Caco-2 (cell line): ENCODE measurements at regions not wholly inside any gene's neighbourhood (a gene's known extent, or its start where the extent isn't known, plus 50 kb on each side); places are given as distances from the start of the nearest gene placed in this dataset.

Source experiments
- BruUV-seq: library from RNA; stranded (reverse); fragments of 400-500 nt; replicated peaks from 2 replicates; lab custom pipeline; 2021; lab: Mats Ljungman, UMichigan
- CTCF ChIA-PET: fragments of 300-600 bp; sonication (Branson Sonifier 250); formaldehyde crosslinking; loops from one replicate; lab custom pipeline; 2022; ENCODE audit warnings: antibody characterized with exemption; lab: Charles Lee
- POLR2A ChIA-PET: fragments of 300-600 bp; sonication (Branson Sonifier 250); formaldehyde crosslinking; loops from one replicate; lab custom pipeline; 2022; ENCODE audit warnings: antibody characterized with exemption; lab: Charles Lee
- DNase-seq, 2 experiments: peaks; one replicate each; pipeline versions ENCODE4 v3.0.0 to v3.0.0-alpha.2; 2020 to 2022
- H3K27me3 ChIP-seq: replicated peaks from 2 replicates; pipeline ENCODE4 v1.6.0; 2011; ENCODE audit warnings: low read length; ENCODE audit not compliant: control insufficient read depth, insufficient read depth
- H3K36me3 ChIP-seq: 2 replicates; pipeline ENCODE4 v1.5.1; 2011; ENCODE audit warnings: low read length; ENCODE audit not compliant: control insufficient read depth, insufficient read depth
- H3K4me1 ChIP-seq: fragments of 250-450 bp; sonication (Bioruptor Pico); 2 replicates; pipeline ENCODE4 v1.5.1; 2020; ENCODE audit warnings: mild to moderate bottlenecking
- H3K4me3 ChIP-seq: 2 replicates; pipeline ENCODE4 v1.5.1; 2011; ENCODE audit warnings: low read depth, mild to moderate bottlenecking, control low read depth, low read length
- H3K9me3 ChIP-seq: fragments of 250-450 bp; sonication (Bioruptor Pico); 2 replicates; pipeline ENCODE4 v1.5.1; 2020; ENCODE audit warnings: mild to moderate bottlenecking, moderate library complexity
- H3K27ac Mint-ChIP-seq: one replicate; pipeline ENCODE4 v1.8.0; 2022; ENCODE audit warnings: mixed read lengths; ENCODE audit not compliant: unreplicated experiment
- H3K27me3 Mint-ChIP-seq: one replicate; pipeline ENCODE4 v1.8.0; 2022; ENCODE audit warnings: mixed read lengths; ENCODE audit not compliant: insufficient read depth, unreplicated experiment
- H3K36me3 Mint-ChIP-seq: one replicate; pipeline ENCODE4 v1.8.0; 2022; ENCODE audit warnings: mild to moderate bottlenecking, mixed read lengths; ENCODE audit not compliant: insufficient read depth, unreplicated experiment
- H3K4me1 Mint-ChIP-seq: one replicate; pipeline ENCODE4 v1.8.0; 2022; ENCODE audit warnings: low read depth, mixed read lengths; ENCODE audit not compliant: unreplicated experiment
- H3K4me3 Mint-ChIP-seq: one replicate; pipeline ENCODE4 v1.8.0; 2022; ENCODE audit warnings: mild to moderate bottlenecking, moderate library complexity, mixed read lengths; ENCODE audit not compliant: unreplicated experiment
- H3K9me3 Mint-ChIP-seq: one replicate; pipeline ENCODE4 v1.8.0; 2022; ENCODE audit warnings: mixed read lengths; ENCODE audit not compliant: unreplicated experiment
- intact Hi-C: fragments of 100-400 bp; cut with micrococcal nuclease; formaldehyde crosslinking; loops from one replicate; pipeline ENCODE4 v1.10.0; 2022; ENCODE audit not compliant: unreplicated experiment
- TF ChIP-seq, protein P1 (sequence below), 2 experiments: fragments of 200-600 bp in 1 of 2; IDR thresholded peaks; 1 replicate in 1 of 2; 2 replicates in 1 of 2; pipeline versions ENCODE4 v1.5.1 to v1.8.0; 2011 to 2022; ENCODE audit warnings: antibody characterized with exemption in 1 of 2, control low read depth in 1 of 2, inconsistent platforms in 1 of 2, low read depth in 1 of 2, low read length in 1 of 2, mild to moderate bottlenecking in 1 of 2, moderate library complexity in 1 of 2; ENCODE audit not compliant: insufficient read depth in 1 of 2, severe bottlenecking in 1 of 2, unreplicated experiment in 1 of 2

GRCh38 chr2:66688951-66689350, 254.0 kb downstream of the MEIS1 start:
- Histone ChIP-seq H3K4me1 (no peaks in the 10 kb centered on the region), H3K9me3 (no peaks in the 10 kb centered on the region), H3K27me3 (no peaks in the 10 kb centered on the region), H3K4me3 (no peak overlapping the region), H3K36me3 (no peaks in the 10 kb centered on the region)
- DNase-seq = no peak
- H3K27ac Mint-ChIP-seq = no peak overlapping the region
- H3K27me3 Mint-ChIP-seq = peaks cover 2% of the 10 kb centered on the region
- H3K4me3 Mint-ChIP-seq = no peak overlapping the region
- H3K4me1 Mint-ChIP-seq = no peaks in the 10 kb centered on the region
- no TSS peak for BruUV-seq
- ChIA-PET POLR2A (no interaction called here), CTCF (no interaction called here)
- TF ChIP-seq, protein P1, sequence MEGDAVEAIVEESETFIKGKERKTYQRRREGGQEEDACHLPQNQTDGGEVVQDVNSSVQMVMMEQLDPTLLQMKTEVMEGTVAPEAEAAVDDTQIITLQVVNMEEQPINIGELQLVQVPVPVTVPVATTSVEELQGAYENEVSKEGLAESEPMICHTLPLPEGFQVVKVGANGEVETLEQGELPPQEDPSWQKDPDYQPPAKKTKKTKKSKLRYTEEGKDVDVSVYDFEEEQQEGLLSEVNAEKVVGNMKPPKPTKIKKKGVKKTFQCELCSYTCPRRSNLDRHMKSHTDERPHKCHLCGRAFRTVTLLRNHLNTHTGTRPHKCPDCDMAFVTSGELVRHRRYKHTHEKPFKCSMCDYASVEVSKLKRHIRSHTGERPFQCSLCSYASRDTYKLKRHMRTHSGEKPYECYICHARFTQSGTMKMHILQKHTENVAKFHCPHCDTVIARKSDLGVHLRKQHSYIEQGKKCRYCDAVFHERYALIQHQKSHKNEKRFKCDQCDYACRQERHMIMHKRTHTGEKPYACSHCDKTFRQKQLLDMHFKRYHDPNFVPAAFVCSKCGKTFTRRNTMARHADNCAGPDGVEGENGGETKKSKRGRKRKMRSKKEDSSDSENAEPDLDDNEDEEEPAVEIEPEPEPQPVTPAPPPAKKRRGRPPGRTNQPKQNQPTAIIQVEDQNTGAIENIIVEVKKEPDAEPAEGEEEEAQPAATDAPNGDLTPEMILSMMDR (IDR thresholded peaks at IDR 0.05; ENCODE audit: insufficient read depth in 1 of 2, low read depth in 1 of 2, low read length in 1 of 2, severe bottlenecking in 1 of 2, unreplicated experiment in 1 of 2) = no peak
- H3K36me3 Mint-ChIP-seq = no peaks in the 10 kb centered on the region
- no peaks in the 10 kb centered on the region for H3K9me3 Mint-ChIP-seq
- intact Hi-C loops = no loop called here

DNA sequence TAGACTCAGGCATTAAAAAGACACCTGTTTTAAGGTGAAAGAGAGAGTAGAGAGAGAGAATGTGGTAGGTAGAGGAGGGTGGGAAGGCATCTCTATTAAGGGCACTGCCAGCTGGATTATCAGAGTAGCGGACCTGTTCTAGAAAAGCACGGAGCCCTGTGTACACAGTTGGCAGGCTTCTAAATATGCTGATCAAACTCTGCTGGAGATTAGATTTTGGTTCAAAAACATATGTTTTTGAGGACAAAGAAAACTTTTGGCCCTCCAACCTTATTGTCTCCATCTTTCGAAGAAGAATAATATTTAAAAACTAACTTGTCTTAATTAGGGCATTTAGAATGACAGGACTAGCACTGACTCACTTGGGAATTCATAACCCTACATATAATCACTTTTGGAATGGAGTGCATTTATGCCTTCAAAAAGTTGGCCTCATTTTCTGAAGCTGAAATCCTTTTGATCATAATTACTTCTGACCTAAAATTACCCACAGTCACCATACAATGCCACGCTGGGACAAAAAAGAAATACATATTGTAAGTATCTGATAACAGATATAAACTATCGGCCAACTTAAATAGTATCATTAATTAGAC, 254.6 kb downstream of the MEIS1 start:
- BruUV-seq = no TSS peak
- ChIA-PET POLR2A (no interaction called here), CTCF (no interaction called here)
- Mint-ChIP-seq H3K9me3 (no peaks in the 10 kb centered on the region), H3K27ac (no peak overlapping the region), H3K27me3 (peaks cover 2% of the 10 kb centered on the region), H3K4me1 (no peaks in the 10 kb centered on the region), H3K4me3 (no peak overlapping the region), H3K36me3 (no peaks in the 10 kb centered on the region)
- TF ChIP-seq, protein P1 (IDR thresholded peaks at IDR 0.05; ENCODE audit: insufficient read depth in 1 of 2, low read depth in 1 of 2, low read length in 1 of 2, severe bottlenecking in 1 of 2, unreplicated experiment in 1 of 2) = no peak
- Histone ChIP-seq H3K9me3 (no peaks in the 10 kb centered on the region), H3K4me1 (no peaks in the 10 kb centered on the region), H3K27me3 (no peaks in the 10 kb centered on the region), H3K4me3 (no peak overlapping the region), H3K36me3 (no peaks in the 10 kb centered on the region)
- intact Hi-C loops = no loop called here
- no peak for DNase-seq

- TF ChIP-seq, protein P1 (IDR thresholded peaks at IDR 0.05; ENCODE audit: insufficient read depth in 1 of 2, low read depth in 1 of 2, low read length in 1 of 2, severe bottlenecking in 1 of 2, unreplicated experiment in 1 of 2) = no peak
- H3K9me3 ChIP-seq = no peaks in the 10 kb centered on the region
- intact Hi-C loops = no loop called here
- no peak for DNase-seq
- no peak overlapping the region for H3K27ac Mint-ChIP-seq
- H3K4me3 ChIP-seq = no peak overlapping the region
- H3K36me3 Mint-ChIP-seq = no peaks in the 10 kb centered on the region
- H3K4me1 Mint-ChIP-seq = no peaks in the 10 kb centered on the region
- H3K27me3 ChIP-seq = no peaks in the 10 kb centered on the region
- H3K4me1 ChIP-seq = no peaks in the 10 kb centered on the region
- no peaks in the 10 kb centered on the region for H3K9me3 Mint-ChIP-seq
- no peak overlapping the region for H3K4me3 Mint-ChIP-seq
- H3K36me3 ChIP-seq = no peaks in the 10 kb centered on the region
- no TSS peak for BruUV-seq
- ChIA-PET POLR2A (no interaction called here), CTCF (no interaction called here)
- H3K27me3 Mint-ChIP-seq = peaks cover 2% of the 10 kb centered on the region
Observed at GRCh38 chr2:66691031-66691965, 256.4 kb downstream of the MEIS1 start.
